ENCODE measurements at regions not wholly inside any gene's neighbourhood (a gene's known extent, or its start where the extent isn't known, plus 50 kb on each side); places are given as distances from the start of the nearest gene placed in this dataset.

- no peaks in the 10 kb centered on the region for H3K36me3 Mint-ChIP-seq
- ChIA-PET CTCF (no interaction called here), POLR2A (no interaction called here)
- H3K27me3 Mint-ChIP-seq, result no peaks in the 10 kb centered on the region
- Histone ChIP-seq H3K4me3 (ENCODE audit: low read length) (no peak overlapping the region), H3K27ac (ENCODE audit: low read depth, low read length) (no peak overlapping the region), H3K36me3 (ENCODE audit: control insufficient read depth in 2 of 3, insufficient read depth in 3 of 3, low read length in 3 of 3) (no peaks in the 10 kb centered on the region), H3K4me1 (ENCODE audit: control insufficient read depth in 2 of 2, insufficient read depth in 2 of 2, low read length in 2 of 2) (no peaks in the 10 kb centered on the region), H3K27me3 (ENCODE audit: control insufficient read depth in 2 of 2, insufficient read depth in 2 of 2, low read length in 2 of 2) (no peaks in the 10 kb centered on the region), H3K9me3 (ENCODE audit: control insufficient read depth in 2 of 3, low read length in 3 of 3) (peaks cover 0 to 6% (median 0%) of the 10 kb centered on the region in 3 experiments)
- ATAC-seq, result no peak
- H3K9me3 Mint-ChIP-seq, result peaks cover 0 to 30% (median 7%) of the 10 kb centered on the region in 11 donors
- intact Hi-C loops (cut with micrococcal nuclease), result no loop called here
- H3K4me1 Mint-ChIP-seq, result no peaks in the 10 kb centered on the region
- no peak overlapping the region for H3K27ac Mint-ChIP-seq
- H3K4me3 Mint-ChIP-seq, result no peak overlapping the region
- DNase-seq, result no peak
Observed at GRCh38 chr15:46177219-46177618, 542.4 kb downstream of the SQOR start.

- ChIA-PET POLR2A (no interaction called here), CTCF (no interaction called here)
- no peak for DNase-seq
- no peak for ATAC-seq
- intact Hi-C loops (cut with micrococcal nuclease), result no loop called here
- no peaks in the 10 kb centered on the region for H3K27me3 Mint-ChIP-seq
- H3K4me3 Mint-ChIP-seq, result no peak overlapping the region
- H3K9me3 Mint-ChIP-seq, result peaks cover 2 to 33% (median 14%) of the 10 kb centered on the region in 11 donors
- no peaks in the 10 kb centered on the region for H3K27me3 ChIP-seq (ENCODE audit: control insufficient read depth in 2 of 2, insufficient read depth in 2 of 2, low read length in 2 of 2)
- no peaks in the 10 kb centered on the region for H3K4me1 Mint-ChIP-seq
- no peaks in the 10 kb centered on the region for H3K4me1 ChIP-seq (ENCODE audit: control insufficient read depth in 2 of 2, insufficient read depth in 2 of 2, low read length in 2 of 2)
- no peak overlapping the region for H3K4me3 ChIP-seq (ENCODE audit: low read length)
- H3K36me3 ChIP-seq (ENCODE audit: control insufficient read depth in 2 of 3, insufficient read depth in 3 of 3, low read length in 3 of 3), result no peaks in the 10 kb centered on the region
- peaks cover 0 to 15% (median 0%) of the 10 kb centered on the region in 3 experiments for H3K9me3 ChIP-seq (ENCODE audit: control insufficient read depth in 2 of 3, low read length in 3 of 3)
- no peak overlapping the region for H3K27ac ChIP-seq (ENCODE audit: low read depth, low read length)
- H3K27ac Mint-ChIP-seq, result no peak overlapping the region
- H3K36me3 Mint-ChIP-seq, result no peaks in the 10 kb centered on the region
Observed at GRCh38 chr15:46178138-46178537, 543.3 kb downstream of the SQOR start.

- no peak overlapping the region for H3K4me3 ChIP-seq (ENCODE audit: low read length)
- H3K27ac ChIP-seq (ENCODE audit: low read depth, low read length), result no peak overlapping the region
- H3K27me3 Mint-ChIP-seq, result peaks cover 0 to 4% (median 0%) of the 10 kb centered on the region in 5 donors
- H3K9me3 Mint-ChIP-seq, result peaks cover 2 to 22% (median 9%) of the 10 kb centered on the region in 11 donors
- POLR2A ChIA-PET, result no interaction called here
- H3K4me1 ChIP-seq (ENCODE audit: control insufficient read depth in 2 of 2, insufficient read depth in 2 of 2, low read length in 2 of 2), result no peaks in the 10 kb centered on the region
- H3K36me3 ChIP-seq (ENCODE audit: control insufficient read depth in 2 of 3, insufficient read depth in 3 of 3, low read length in 3 of 3), result no peaks in the 10 kb centered on the region
- no peaks in the 10 kb centered on the region for H3K27me3 ChIP-seq (ENCODE audit: control insufficient read depth in 2 of 2, insufficient read depth in 2 of 2, low read length in 2 of 2)
- intact Hi-C loops (cut with micrococcal nuclease), result no loop called here
- ATAC-seq (no peak), DNase-seq (no peak)
- H3K4me3 Mint-ChIP-seq, result no peak overlapping the region
- H3K9me3 ChIP-seq (ENCODE audit: control insufficient read depth in 2 of 3, low read length in 3 of 3), result no peaks in the 10 kb centered on the region
- CTCF ChIA-PET, result no interaction called here
- H3K36me3 Mint-ChIP-seq, result peaks cover 0 to 8% (median 0%) of the 10 kb centered on the region in 5 donors
- no peak overlapping the region for H3K27ac Mint-ChIP-seq
- H3K4me1 Mint-ChIP-seq, result peaks cover 0 to 2% (median 0%) of the 10 kb centered on the region in 7 donors
Observed at GRCh38 chr15:46207341-46207740, 572.5 kb downstream of the SQOR start.

- Mint-ChIP-seq H3K4me1 (peaks cover 0 to 2% (median 0%) of the 10 kb centered on the region in 7 donors), H3K9me3 (peaks cover 0 to 16% (median 6%) of the 10 kb centered on the region in 11 donors), H3K4me3 (no peak overlapping the region), H3K27ac (no peak overlapping the region), H3K36me3 (peaks cover 0 to 4% (median 0%) of the 10 kb centered on the region in 5 donors), H3K27me3 (no peaks in the 10 kb centered on the region)
- POLR2A ChIA-PET, result no interaction called here
- CTCF ChIA-PET, result no interaction called here
- Histone ChIP-seq H3K27me3 (ENCODE audit: control insufficient read depth in 2 of 2, insufficient read depth in 2 of 2, low read length in 2 of 2) (no peaks in the 10 kb centered on the region), H3K9me3 (ENCODE audit: control insufficient read depth in 2 of 3, low read length in 3 of 3) (no peaks in the 10 kb centered on the region), H3K4me1 (ENCODE audit: control insufficient read depth in 2 of 2, insufficient read depth in 2 of 2, low read length in 2 of 2) (no peaks in the 10 kb centered on the region), H3K36me3 (ENCODE audit: control insufficient read depth in 2 of 3, insufficient read depth in 3 of 3, low read length in 3 of 3) (no peaks in the 10 kb centered on the region), H3K27ac (ENCODE audit: low read depth, low read length) (no peak overlapping the region), H3K4me3 (ENCODE audit: low read length) (no peak overlapping the region)
- intact Hi-C loops (cut with micrococcal nuclease), result no loop called here
- DNase-seq, result no peak
- no peak for ATAC-seq
Observed at GRCh38 chr15:46213551-46213950, 578.7 kb downstream of the SQOR start.

- no peaks in the 10 kb centered on the region for H3K36me3 Mint-ChIP-seq
- no peaks in the 10 kb centered on the region for H3K4me1 Mint-ChIP-seq
- peaks cover 0 to 9% (median 4%) of the 10 kb centered on the region in 11 donors for H3K9me3 Mint-ChIP-seq
- H3K27ac ChIP-seq (ENCODE audit: low read depth, low read length), result no peak overlapping the region
- no peaks in the 10 kb centered on the region for H3K9me3 ChIP-seq (ENCODE audit: control insufficient read depth in 2 of 3, low read length in 3 of 3)
- no peaks in the 10 kb centered on the region for H3K4me1 ChIP-seq (ENCODE audit: control insufficient read depth in 2 of 2, insufficient read depth in 2 of 2, low read length in 2 of 2)
- POLR2A ChIA-PET, result no interaction called here
- H3K27me3 ChIP-seq (ENCODE audit: control insufficient read depth in 2 of 2, insufficient read depth in 2 of 2, low read length in 2 of 2), result no peaks in the 10 kb centered on the region
- intact Hi-C loops (cut with micrococcal nuclease), result no loop called here
- H3K4me3 Mint-ChIP-seq, result no peak overlapping the region
- H3K36me3 ChIP-seq (ENCODE audit: control insufficient read depth in 2 of 3, insufficient read depth in 3 of 3, low read length in 3 of 3), result no peaks in the 10 kb centered on the region
- DNase-seq (no peak), ATAC-seq (no peak)
- H3K27me3 Mint-ChIP-seq, result no peaks in the 10 kb centered on the region
- no peak overlapping the region for H3K4me3 ChIP-seq (ENCODE audit: low read length)
- CTCF ChIA-PET, result no interaction called here
- no peak overlapping the region for H3K27ac Mint-ChIP-seq
Observed at GRCh38 chr15:46222826-46223225, 588.0 kb downstream of the SQOR start.

- ChIA-PET CTCF (no interaction called here), POLR2A (no interaction called here)
- DNase-seq (no peak), ATAC-seq (no peak)
- peaks cover 0 to 8% (median 0%) of the 10 kb centered on the region in 11 donors for H3K9me3 Mint-ChIP-seq
- Histone ChIP-seq H3K9me3 (ENCODE audit: control insufficient read depth in 2 of 3, low read length in 3 of 3) (no peaks in the 10 kb centered on the region), H3K27ac (ENCODE audit: low read depth, low read length) (no peak overlapping the region), H3K27me3 (ENCODE audit: control insufficient read depth in 2 of 2, insufficient read depth in 2 of 2, low read length in 2 of 2) (no peaks in the 10 kb centered on the region), H3K4me3 (ENCODE audit: low read length) (no peak overlapping the region), H3K4me1 (ENCODE audit: control insufficient read depth in 2 of 2, insufficient read depth in 2 of 2, low read length in 2 of 2) (no peaks in the 10 kb centered on the region), H3K36me3 (ENCODE audit: control insufficient read depth in 2 of 3, insufficient read depth in 3 of 3, low read length in 3 of 3) (no peaks in the 10 kb centered on the region)
- no peak overlapping the region for H3K27ac Mint-ChIP-seq
- H3K4me3 Mint-ChIP-seq, result no peak overlapping the region
- H3K4me1 Mint-ChIP-seq, result no peaks in the 10 kb centered on the region
- peaks cover 0 to 8% (median 0%) of the 10 kb centered on the region in 5 donors for H3K27me3 Mint-ChIP-seq
- no peaks in the 10 kb centered on the region for H3K36me3 Mint-ChIP-seq
- intact Hi-C loops (cut with micrococcal nuclease), result no loop called here
Observed at GRCh38 chr15:46229263-46229662, 594.4 kb downstream of the SQOR start.

- Mint-ChIP-seq H3K4me1 (no peaks in the 10 kb centered on the region), H3K27ac (no peak overlapping the region), H3K9me3 (peaks cover 0 to 7% (median 2%) of the 10 kb centered on the region in 11 donors), H3K36me3 (no peaks in the 10 kb centered on the region), H3K27me3 (peaks cover 0 to 8% (median 0%) of the 10 kb centered on the region in 5 donors), H3K4me3 (no peak overlapping the region)
- H3K36me3 ChIP-seq (ENCODE audit: control insufficient read depth in 2 of 3, insufficient read depth in 3 of 3, low read length in 3 of 3), result no peaks in the 10 kb centered on the region
- H3K27ac ChIP-seq (ENCODE audit: low read depth, low read length), result no peak overlapping the region
- DNase-seq (no peak), ATAC-seq (no peak)
- no peak overlapping the region for H3K4me3 ChIP-seq (ENCODE audit: low read length)
- H3K4me1 ChIP-seq (ENCODE audit: control insufficient read depth in 2 of 2, insufficient read depth in 2 of 2, low read length in 2 of 2), result no peaks in the 10 kb centered on the region
- no peaks in the 10 kb centered on the region for H3K9me3 ChIP-seq (ENCODE audit: control insufficient read depth in 2 of 3, low read length in 3 of 3)
- intact Hi-C loops (cut with micrococcal nuclease), result no loop called here
- H3K27me3 ChIP-seq (ENCODE audit: control insufficient read depth in 2 of 2, insufficient read depth in 2 of 2, low read length in 2 of 2), result no peaks in the 10 kb centered on the region
- ChIA-PET POLR2A (no interaction called here), CTCF (no interaction called here)
Observed at GRCh38 chr15:46231786-46232185, 597.0 kb downstream of the SQOR start.

All from naive thymus-derived CD4-positive, alpha-beta T cell (primary cell).